IMR-90 (cell line): ENCODE measurements at regions not wholly inside any gene's neighbourhood (a gene's known extent, or its start where the extent isn't known, plus 50 kb on each side); places are given as distances from the start of the nearest gene placed in this dataset.
A peak's percentile ranks its signal among the peaks of the same experiment; 100 is the strongest.

Source experiments
- ATAC-seq: fragments of 200-7000 bp; cut with Tn5 transposase; 2 replicates; pipeline ENCODE4 v1.9.1; 2020; ENCODE audit warnings: low read depth, mild to moderate bottlenecking, moderate library complexity
- BruUV-seq: library from RNA; stranded (reverse); fragments of 400-500 nt; replicated peaks from 2 replicates; lab custom pipeline; 2021; lab: Mats Ljungman, UMichigan
- CTCF ChIA-PET: fragments of 300-600 bp; formaldehyde crosslinking; extraction: SDS; loops from one replicate; lab custom pipeline; 2021; ENCODE audit warnings: antibody characterized with exemption; lab: Yijun Ruan, JAX
- POLR2A ChIA-PET: fragments of 300-600 bp; sonication (Branson Sonifier 250); formaldehyde crosslinking; loops from one replicate; lab custom pipeline; 2022; ENCODE audit warnings: antibody characterized with exemption; ENCODE audit not compliant: unreplicated experiment; lab: Charles Lee
- DNase-seq: peaks from one replicate; pipeline ENCODE4 v3.0.0; 2013
- H2AFZ ChIP-seq: replicated peaks from 2 replicates; pipeline ENCODE3; 2013; ENCODE audit warnings: low read length, mild to moderate bottlenecking; ENCODE audit not compliant: poor library complexity
- H2AK5ac ChIP-seq: 2 replicates; pipeline ENCODE4 v1.6.1; 2013; ENCODE audit warnings: low read depth, low read length, inconsistent platforms
- H2AK9ac ChIP-seq: replicated peaks from 2 replicates; pipeline ENCODE3; 2013; ENCODE audit warnings: mild to moderate bottlenecking, low read depth, low read length, moderate library complexity; ENCODE audit not compliant: poor library complexity
- H2BK120ac ChIP-seq: 2 replicates; pipeline ENCODE4 v1.6.1; 2013; ENCODE audit warnings: low read depth, low read length, inconsistent platforms
- H2BK15ac ChIP-seq: 3 replicates; pipeline ENCODE4 v1.6.1; 2013; ENCODE audit warnings: low read depth, low read length, inconsistent platforms
- H2BK20ac ChIP-seq: 2 replicates; pipeline ENCODE4 v1.6.1; 2013; ENCODE audit warnings: low read depth, mild to moderate bottlenecking, inconsistent platforms, low read length, moderate library complexity
- H2BK5ac ChIP-seq: 2 replicates; pipeline ENCODE4 v1.6.1; 2013; ENCODE audit warnings: mild to moderate bottlenecking, low read depth, low read length, inconsistent platforms; ENCODE audit not compliant: poor library complexity, severe bottlenecking
- H3K14ac ChIP-seq: replicated peaks from 2 replicates; pipeline ENCODE4 v1.6.1; 2013; ENCODE audit warnings: low read depth, low read length, inconsistent platforms
- H3K18ac ChIP-seq: 2 replicates; pipeline ENCODE4 v1.6.1; 2013; ENCODE audit warnings: low read depth, low read length, control low read depth
- H3K23ac ChIP-seq: 2 replicates; pipeline ENCODE4 v1.6.1; 2013; ENCODE audit warnings: low read depth, low read length, inconsistent platforms
- H3K27ac ChIP-seq: 2 replicates; pipeline ENCODE4 v1.5.1; 2013; ENCODE audit warnings: mild to moderate bottlenecking, control low read depth, low read length; ENCODE audit not compliant: insufficient read depth
- H3K27me3 ChIP-seq: 2 replicates; pipeline ENCODE4 v1.6.1; 2013; ENCODE audit warnings: low read length; ENCODE audit not compliant: control insufficient read depth, insufficient read depth
- H3K36me3 ChIP-seq: 2 replicates; pipeline ENCODE4 v1.6.1; 2013; ENCODE audit warnings: low read length, mixed read lengths; ENCODE audit not compliant: control insufficient read depth, insufficient read depth
- H3K4ac ChIP-seq: 2 replicates; pipeline ENCODE4 v1.6.1; 2013; ENCODE audit warnings: low read depth, low read length, inconsistent platforms
- H3K4me1 ChIP-seq: 2 replicates; pipeline ENCODE4 v1.6.1; 2013; ENCODE audit warnings: low read length, mixed read lengths; ENCODE audit not compliant: control insufficient read depth, insufficient read depth
- H3K4me2 ChIP-seq: 2 replicates; pipeline ENCODE4 v1.6.1; 2013; ENCODE audit warnings: low read depth, mild to moderate bottlenecking, control low read depth, low read length, moderate library complexity
- H3K4me3 ChIP-seq: 2 replicates; pipeline ENCODE4 v1.5.1; 2013; ENCODE audit warnings: low read depth, mild to moderate bottlenecking, control low read depth, low read length, moderate library complexity; ENCODE audit not compliant: insufficient read depth
- H3K56ac ChIP-seq: 2 replicates; pipeline ENCODE4 v1.6.1; 2013; ENCODE audit warnings: low read length, inconsistent platforms; ENCODE audit not compliant: insufficient read depth; ENCODE audit errors: extremely low read depth
- H3K79me1 ChIP-seq, 2 experiments: 2 replicates each; pipeline ENCODE4 v1.6.1; 2013; ENCODE audit warnings: low read length in 2 of 2, inconsistent platforms in 1 of 2, low read depth in 1 of 2
- H3K9ac ChIP-seq: 2 replicates; pipeline ENCODE4 v1.6.1; 2013; ENCODE audit warnings: low read depth, low read length, control low read depth
- H3K9me1 ChIP-seq: 2 replicates; pipeline ENCODE4 v1.6.1; 2013; ENCODE audit warnings: low read length, inconsistent platforms; ENCODE audit not compliant: insufficient read depth
- H3K9me3 ChIP-seq: 2 replicates; pipeline ENCODE4 v1.6.1; 2013; ENCODE audit warnings: low read length; ENCODE audit not compliant: control insufficient read depth, insufficient read depth
- H4K20me1 ChIP-seq: 2 replicates; pipeline ENCODE4 v1.6.1; 2013; ENCODE audit warnings: low read length, inconsistent platforms; ENCODE audit not compliant: insufficient read depth
- H4K5ac ChIP-seq: 2 replicates; pipeline ENCODE4 v1.6.1; 2013; ENCODE audit warnings: mild to moderate bottlenecking, low read depth, low read length, control low read depth
- H4K8ac ChIP-seq, 2 experiments: 2 replicates each; pipeline ENCODE4 v1.6.1; 2013; ENCODE audit warnings: low read depth in 2 of 2, low read length in 2 of 2, control low read depth in 1 of 2, inconsistent platforms in 1 of 2
- H4K91ac ChIP-seq: 2 replicates; pipeline ENCODE4 v1.6.1; 2013; ENCODE audit warnings: low read depth, low read length, inconsistent platforms; ENCODE audit not compliant: insufficient read depth
- MAFK ChIP-seq: IDR thresholded peaks from 2 replicates; pipeline ENCODE4 v1.6.1; 2012; ENCODE audit warnings: low read depth, low read length, improper control_type of control experiment
- WGBS, 2 experiments: methylation state at CpG; one replicate each; pipeline versions ENCODE4 v1.1.5 to v1.1.7; 2013; ENCODE audit warnings: missing lambda C conversion rate in 2 of 2; ENCODE audit not compliant: insufficient read length in 1 of 2; ENCODE audit errors: extremely low coverage in 2 of 2; 5-methylcytosine and 5-hydroxymethylcytosine counted together
- dilution Hi-C: fragments of 300-500 bp; cut with HindIII; formaldehyde crosslinking; loops from one replicate; pipeline ENCODE4 v1.14.3; 2018; ENCODE audit warnings: low sequenced_read_pairs; ENCODE audit not compliant: unreplicated experiment
- in situ Hi-C: fragments of 300-500 bp; cut with MboI; formaldehyde crosslinking; loops from 3 replicates; pipeline ENCODE4 v1.14.3; 2019; ENCODE audit warnings: low sequenced_read_pairs, inconsistent platforms, mixed read lengths
- intact Hi-C: fragments of 100-400 bp; cut with micrococcal nuclease; formaldehyde crosslinking; loops from 2 replicates; pipeline ENCODE4 v1.10.0; 2022

DNA sequence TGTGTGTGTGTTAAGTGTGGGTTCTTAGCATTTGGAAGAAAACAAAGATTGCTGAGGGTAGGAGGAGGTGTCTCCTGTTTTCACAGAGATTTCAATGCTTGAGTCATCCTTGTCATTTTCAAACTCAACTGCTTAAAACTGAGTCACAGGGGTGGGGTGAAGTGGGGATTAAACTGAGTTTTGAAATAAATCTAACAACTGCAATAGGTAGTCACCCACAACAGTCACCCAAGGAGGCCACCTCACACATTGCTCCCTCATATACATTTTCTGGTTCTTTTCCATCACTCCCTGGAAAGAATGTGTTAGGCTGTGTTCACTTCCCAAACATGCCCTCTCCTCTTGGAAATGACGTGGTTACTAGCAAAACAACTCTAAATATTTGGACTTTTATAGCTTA lies 187.7 kb upstream of the CMC1 start:
- intact Hi-C loops (no loop called here), in situ Hi-C loops (no loop called here), dilution Hi-C loops (no loop called here)
- H2BK5ac ChIP-seq: no peak overlapping the region
- CTCF ChIA-PET: no interaction called here
- H3K9me1 ChIP-seq: no peaks in the 10 kb centered on the region
- H3K79me1 ChIP-seq: no peaks in the 10 kb centered on the region
- ATAC-seq (peak; percentile 75), DNase-seq (peak; percentile 40)
- no peak overlapping the region for H2BK120ac ChIP-seq
- H4K5ac ChIP-seq: no peak overlapping the region
- WGBS, 2 experiments: no CpG with 5 or more reads among the region's 1 CpG
- POLR2A ChIA-PET: no interaction called here
- H3K4me3 ChIP-seq: no peak overlapping the region
- H4K8ac ChIP-seq: no peak overlapping the region
- no peak overlapping the region for H4K91ac ChIP-seq
- no peak overlapping the region for H3K56ac ChIP-seq
- no peak overlapping the region for H3K23ac ChIP-seq
- no peaks in the 10 kb centered on the region for H3K9me3 ChIP-seq
- no peak overlapping the region for H2BK15ac ChIP-seq
- no peak overlapping the region for H3K14ac ChIP-seq
- no peak for TF ChIP-seq MAFK
- no TSS peak for BruUV-seq
- no peak overlapping the region for H2AFZ ChIP-seq
- H3K9ac ChIP-seq: no peak overlapping the region
- no peak overlapping the region for H3K4ac ChIP-seq
- no peaks in the 10 kb centered on the region for H3K27me3 ChIP-seq
- H3K18ac ChIP-seq: no peak overlapping the region
- H3K4me1 ChIP-seq: no peaks in the 10 kb centered on the region; the same call in 1 of the 2 replicates
- H2AK9ac ChIP-seq: no peak overlapping the region
- H3K4me2 ChIP-seq: no peak overlapping the region
- H4K20me1 ChIP-seq: no peaks in the 10 kb centered on the region
- H3K36me3 ChIP-seq: no peaks in the 10 kb centered on the region
- H2BK20ac ChIP-seq: no peak overlapping the region
- no peak overlapping the region for H3K27ac ChIP-seq
- no peak overlapping the region for H2AK5ac ChIP-seq
